Urinary bladder (tissue), 3 donors: ENCODE measurements at regions not wholly inside any gene's neighbourhood (a gene's known extent, or its start where the extent isn't known, plus 50 kb on each side); places are given as distances from the start of the nearest gene placed in this dataset.
A peak's percentile ranks its signal among the peaks of the same experiment; 100 is the strongest.

Experiments used
- DNase-seq: peaks from one replicate; pipeline ENCODE4 v3.0.0-alpha.2; 2015; ENCODE audit errors: extremely low spot score
- H3K27ac ChIP-seq: one replicate; pipeline ENCODE4 v1.5.1; 2013; ENCODE audit warnings: low read depth, mild to moderate bottlenecking, moderate library complexity
- H3K36me3 ChIP-seq: one replicate; pipeline ENCODE4 v1.6.1; 2013; ENCODE audit warnings: mild to moderate bottlenecking, moderate library complexity; ENCODE audit not compliant: insufficient read depth
- H3K4me1 ChIP-seq: one replicate; pipeline ENCODE4 v1.6.1; 2013; ENCODE audit warnings: mild to moderate bottlenecking, moderate library complexity; ENCODE audit not compliant: insufficient read depth
- H3K4me3 ChIP-seq: one replicate; pipeline ENCODE4 v1.5.1; 2013; ENCODE audit warnings: low read depth, low read length
- WGBS: extraction: QIAGEN DNeasy Blood & Tissue Kit; methylation state at CpG from one replicate; pipeline ENCODE4 v1.1.7; 2013; 5-methylcytosine and 5-hydroxymethylcytosine counted together
- donor health status: healthy with polysubstance abuse.
- donor health status: healthy.

GRCh38 chr13:31923134-31923763 is 108.3 kb upstream of the FRY start:
- Histone ChIP-seq H3K27ac (no peak overlapping the region), H3K4me3 (no peak overlapping the region), H3K36me3 (no peaks in the 10 kb centered on the region), H3K4me1 (no peaks in the 10 kb centered on the region)
- WGBS: 73% methylated on average over 3 of the region's 3 CpGs
- DNase-seq: no peak

- no peak for DNase-seq
- H3K27ac ChIP-seq: no peak overlapping the region
- no peaks in the 10 kb centered on the region for H3K4me1 ChIP-seq
- no peak overlapping the region for H3K4me3 ChIP-seq
- no peaks in the 10 kb centered on the region for H3K36me3 ChIP-seq
- WGBS: 69% methylated on average over 2 of the region's 2 CpGs
These were observed 106.5 kb upstream of the FRY start for GRCh38 chr13:31925079-31925478.

GRCh38 chr13:31927219-31927653 is 104.3 kb upstream of the FRY start:
- Histone ChIP-seq H3K27ac (no peak overlapping the region), H3K4me3 (no peak overlapping the region), H3K36me3 (no peaks in the 10 kb centered on the region), H3K4me1 (no peaks in the 10 kb centered on the region)
- no peak for DNase-seq
- WGBS: 77% methylated on average over 5 of the region's 5 CpGs

GRCh38 chr13:31929031-31929770 is 102.4 kb upstream of the FRY start:
- H3K4me1 ChIP-seq: no peaks in the 10 kb centered on the region
- H3K27ac ChIP-seq: no peak overlapping the region
- DNase-seq: no peak
- H3K36me3 ChIP-seq: no peaks in the 10 kb centered on the region
- 72% methylated on average over 3 of the region's 3 CpGs for WGBS
- no peak overlapping the region for H3K4me3 ChIP-seq

GRCh38 chr13:31930490-31930889 is 101.1 kb upstream of the FRY start:
- Histone ChIP-seq H3K4me3 (no peak overlapping the region), H3K36me3 (no peaks in the 10 kb centered on the region), H3K27ac (no peak overlapping the region), H3K4me1 (no peaks in the 10 kb centered on the region)
- no peak for DNase-seq
- WGBS: 85% methylated on average over 2 of the region's 2 CpGs

GRCh38 chr13:31930901-31931522 is 100.6 kb upstream of the FRY start:
- no peak for DNase-seq
- H3K4me3 ChIP-seq: no peak overlapping the region
- WGBS: 75% methylated on average over 3 of the region's 3 CpGs
- peak overlapping the region; percentile 6 for H3K27ac ChIP-seq
- no peaks in the 10 kb centered on the region for H3K36me3 ChIP-seq
- H3K4me1 ChIP-seq: no peaks in the 10 kb centered on the region

GRCh38 chr13:31937436-31937835 is 94.1 kb upstream of the FRY start:
- Histone ChIP-seq H3K27ac (no peak overlapping the region), H3K4me3 (no peak overlapping the region), H3K36me3 (no peaks in the 10 kb centered on the region), H3K4me1 (no peaks in the 10 kb centered on the region)
- no peak for DNase-seq
- 45% methylated on average over 4 of the region's 4 CpGs for WGBS

- no peak for DNase-seq
- Histone ChIP-seq H3K27ac (no peak overlapping the region), H3K4me3 (no peak overlapping the region), H3K36me3 (no peaks in the 10 kb centered on the region), H3K4me1 (peaks cover under 1% of the 10 kb centered on the region)
- WGBS: 93% methylated on average over 4 of the region's 4 CpGs
These were observed 91.5 kb upstream of the FRY start for GRCh38 chr13:31940076-31940475.

GRCh38 chr13:31943591-31943990 is 88.0 kb upstream of the FRY start:
- WGBS: 44% methylated on average over 3 of the region's 3 CpGs
- Histone ChIP-seq H3K27ac (no peak overlapping the region), H3K36me3 (no peaks in the 10 kb centered on the region), H3K4me3 (no peak overlapping the region), H3K4me1 (peaks cover 2% of the 10 kb centered on the region)
- no peak for DNase-seq

- Histone ChIP-seq H3K4me1 (peaks cover 3% of the 10 kb centered on the region), H3K4me3 (no peak overlapping the region), H3K27ac (no peak overlapping the region), H3K36me3 (no peaks in the 10 kb centered on the region)
- WGBS: 58% methylated on average over 3 of the region's 3 CpGs
- no peak for DNase-seq
These were observed 87.1 kb upstream of the FRY start for GRCh38 chr13:31944262-31945160.

- 57% methylated on average over 14 of the region's 14 CpGs for WGBS
- H3K36me3 ChIP-seq: no peaks in the 10 kb centered on the region
- peak; percentile 37 for DNase-seq
- no peak overlapping the region for H3K4me3 ChIP-seq
- H3K4me1 ChIP-seq: peaks cover 3% of the 10 kb centered on the region
- peak overlapping the region; percentile 41 for H3K27ac ChIP-seq
These were observed 86.2 kb upstream of the FRY start for GRCh38 chr13:31945202-31945961.

GRCh38 chr13:31946091-31946770 is 85.3 kb upstream of the FRY start:
- peaks cover 3% of the 10 kb centered on the region for H3K4me1 ChIP-seq
- H3K27ac ChIP-seq: no peak overlapping the region
- no peaks in the 10 kb centered on the region for H3K36me3 ChIP-seq
- 72% methylated on average over 3 of the region's 3 CpGs for WGBS
- no peak for DNase-seq
- no peak overlapping the region for H3K4me3 ChIP-seq
